H9 (cell line): ENCODE measurements at regions not wholly inside any gene's neighbourhood (a gene's known extent, or its start where the extent isn't known, plus 50 kb on each side); places are given as distances from the start of the nearest gene placed in this dataset.

Source experiments
- DNase-seq: peaks from one replicate; pipeline ENCODE4 v3.0.0-alpha.2; 2017
- H2AFZ ChIP-seq: one replicate; pipeline ENCODE4 v1.6.1; 2013; ENCODE audit warnings: mild to moderate bottlenecking, low read length, control low read depth, moderate library complexity
- H2AK5ac ChIP-seq: 2 replicates; pipeline ENCODE4 v1.6.1; 2013; ENCODE audit warnings: low read length, control low read depth, mixed read lengths; ENCODE audit not compliant: insufficient read length
- H2BK120ac ChIP-seq: one replicate; pipeline ENCODE4 v1.6.1; 2013; ENCODE audit warnings: low read depth, mild to moderate bottlenecking, low read length, control low read depth, inconsistent platforms; ENCODE audit not compliant: poor library complexity, severe bottlenecking
- H2BK12ac ChIP-seq: 2 replicates; pipeline ENCODE4 v1.6.1; 2013; ENCODE audit warnings: low read length, control low read depth, mixed read lengths, low read depth; ENCODE audit not compliant: insufficient read length
- H2BK15ac ChIP-seq: 2 replicates; pipeline ENCODE4 v1.6.1; 2013; ENCODE audit warnings: low read depth, low read length, control low read depth
- H2BK20ac ChIP-seq: one replicate; pipeline ENCODE4 v1.6.1; 2013; ENCODE audit warnings: low read depth, mild to moderate bottlenecking, low read length, control low read depth, inconsistent platforms; ENCODE audit not compliant: poor library complexity, severe bottlenecking
- H2BK5ac ChIP-seq: 2 replicates; pipeline ENCODE4 v1.6.1; 2013; ENCODE audit warnings: low read length, control low read depth, mixed read lengths; ENCODE audit not compliant: insufficient read length
- H3K14ac ChIP-seq: 2 replicates; pipeline ENCODE4 v1.6.1; 2013; ENCODE audit warnings: low read length, control low read depth; ENCODE audit not compliant: insufficient read depth
- H3K18ac ChIP-seq: 2 replicates; pipeline ENCODE4 v1.6.1; 2013; ENCODE audit warnings: low read depth, mild to moderate bottlenecking, mixed read lengths, low read length, control low read depth; ENCODE audit not compliant: insufficient read length
- H3K23ac ChIP-seq: 2 replicates; pipeline ENCODE4 v1.6.1; 2013; ENCODE audit warnings: low read length, control low read depth, mixed read lengths, low read depth; ENCODE audit not compliant: insufficient read length
- H3K23me2 ChIP-seq: 2 replicates; pipeline ENCODE4 v1.6.1; 2013; ENCODE audit warnings: low read depth, mild to moderate bottlenecking, mixed read lengths, low read length, control low read depth; ENCODE audit not compliant: insufficient read length, poor library complexity, severe bottlenecking
- H3K27ac ChIP-seq: 2 replicates; pipeline ENCODE4 v1.5.1; 2013; ENCODE audit warnings: low read length, control low read depth, mixed read lengths, low read depth; ENCODE audit not compliant: insufficient read length
- H3K27me3 ChIP-seq: 2 replicates; pipeline ENCODE4 v1.6.1; 2013; ENCODE audit warnings: low read length, control low read depth, inconsistent platforms; ENCODE audit not compliant: insufficient read depth
- H3K4ac ChIP-seq: 2 replicates; pipeline ENCODE4 v1.6.1; 2013; ENCODE audit warnings: low read depth, mild to moderate bottlenecking, control low read depth, inconsistent platforms, low read length, moderate library complexity
- H3K4me1 ChIP-seq: 2 replicates; pipeline ENCODE4 v1.6.1; 2013; ENCODE audit warnings: low read length, control low read depth, inconsistent platforms; ENCODE audit not compliant: insufficient read depth
- H3K4me2 ChIP-seq: 2 replicates; pipeline ENCODE4 v1.6.1; 2013; ENCODE audit warnings: low read length, control low read depth, mixed read lengths; ENCODE audit not compliant: insufficient read length, insufficient read depth
- H3K56ac ChIP-seq: 2 replicates; pipeline ENCODE4 v1.6.1; 2013; ENCODE audit warnings: low read depth, mild to moderate bottlenecking, mixed read lengths, low read length, control low read depth; ENCODE audit not compliant: insufficient read length
- H3K79me1 ChIP-seq: 2 replicates; pipeline ENCODE4 v1.6.1; 2013; ENCODE audit warnings: low read depth, mild to moderate bottlenecking, moderate library complexity, low read length, control low read depth, inconsistent platforms; ENCODE audit not compliant: insufficient read depth, poor library complexity, severe bottlenecking
- H3K79me2 ChIP-seq: 2 replicates; pipeline ENCODE4 v1.6.1; 2013; ENCODE audit warnings: low read length, control low read depth, inconsistent platforms; ENCODE audit not compliant: insufficient read depth
- H3K9ac ChIP-seq: 2 replicates; pipeline ENCODE4 v1.6.1; 2013; ENCODE audit warnings: low read length, control low read depth, mixed read lengths; ENCODE audit not compliant: insufficient read length; ENCODE audit errors: extremely low read depth
- H3K9me3 ChIP-seq: one replicate; pipeline ENCODE4 v1.6.1; 2013; ENCODE audit warnings: low read depth, low read length, inconsistent platforms; ENCODE audit not compliant: control insufficient read depth
- H3T11ph ChIP-seq: one replicate; pipeline ENCODE4 v1.6.1; 2013; ENCODE audit warnings: mild to moderate bottlenecking, low read length, control low read depth, inconsistent platforms
- H4K20me1 ChIP-seq: one replicate; pipeline ENCODE4 v1.6.1; 2013; ENCODE audit not compliant: control insufficient read depth, insufficient read length, insufficient read depth
- H4K5ac ChIP-seq: 2 replicates; pipeline ENCODE4 v1.6.1; 2013; ENCODE audit warnings: low read depth, mild to moderate bottlenecking, mixed read lengths, low read length, control low read depth; ENCODE audit not compliant: insufficient read length
- H4K8ac ChIP-seq: replicated peaks from 2 replicates; pipeline ENCODE4 v1.6.1; 2013; ENCODE audit warnings: low read length, control low read depth, mixed read lengths, low read depth; ENCODE audit not compliant: insufficient read length
- H4K91ac ChIP-seq: 2 replicates; pipeline ENCODE4 v1.6.1; 2013; ENCODE audit warnings: low read depth, mild to moderate bottlenecking, moderate library complexity, mixed read lengths, low read length, control low read depth; ENCODE audit not compliant: insufficient read length
- H3K27ac Mint-ChIP-seq, 3 experiments: 2 replicates in 2 of 3; 3 replicates in 1 of 3; pipeline ENCODE4 v1.8.0; 2020 to 2021; ENCODE audit warnings: mixed read lengths in 3 of 3, mild to moderate bottlenecking in 1 of 3, moderate library complexity in 1 of 3
- H3K27me3 Mint-ChIP-seq: 2 replicates; pipeline ENCODE4 v1.8.0; 2021; ENCODE audit warnings: low read depth, mild to moderate bottlenecking, moderate library complexity, mixed read lengths
- H3K36me3 Mint-ChIP-seq, 3 experiments: 2 replicates in 2 of 3; 3 replicates in 1 of 3; pipeline ENCODE4 v1.8.0; 2020 to 2021; ENCODE audit warnings: low read depth in 3 of 3, mixed read lengths in 3 of 3; ENCODE audit not compliant: insufficient read depth in 1 of 3
- H3K4me1 Mint-ChIP-seq, 2 experiments: 2 replicates each; pipeline ENCODE4 v1.8.0; 2020; ENCODE audit warnings: mixed read lengths in 2 of 2
- H3K4me3 Mint-ChIP-seq, 2 experiments: 2 replicates in 1 of 2; 3 replicates in 1 of 2; pipeline ENCODE4 v1.8.0; 2020 to 2021; ENCODE audit warnings: mild to moderate bottlenecking in 2 of 2, mixed read lengths in 2 of 2, moderate library complexity in 1 of 2
- H3K9me3 Mint-ChIP-seq, 2 experiments: 2 replicates in 1 of 2; 3 replicates in 1 of 2; pipeline ENCODE4 v1.8.0; 2020; ENCODE audit warnings: mild to moderate bottlenecking in 2 of 2, mixed read lengths in 2 of 2, moderate library complexity in 1 of 2
- CTCF ChIP-seq: fragments of 200-600 bp; sonication (generic); conservative IDR thresholded peaks from 3 replicates; pipeline ENCODE4 v1.8.0; 2021; ENCODE audit warnings: antibody characterized with exemption, mild to moderate bottlenecking
- WGBS: extraction: QIAGEN DNeasy Blood & Tissue Kit; methylation state at CpG from one replicate; pipeline ENCODE4 v1.1.7; 2013; ENCODE audit warnings: missing lambda C conversion rate, low lambda C conversion rate, mixed read lengths; ENCODE audit not compliant: insufficient read length; ENCODE audit errors: extremely low coverage; 5-methylcytosine and 5-hydroxymethylcytosine counted together

GRCh38 chr7:156492170-156492569 is 148.4 kb upstream of the RNF32 start:
- Histone ChIP-seq H3K79me2 (no peaks in the 10 kb centered on the region), H3K56ac (no peak overlapping the region), H4K20me1 (no peaks in the 10 kb centered on the region), H4K91ac (no peak overlapping the region), H2BK12ac (no peak overlapping the region), H3K4me2 (no peak overlapping the region), H4K5ac (no peak overlapping the region), H3K4me1 (no peaks in the 10 kb centered on the region), H2BK20ac (no peak overlapping the region), H3K23me2 (no peaks in the 10 kb centered on the region), H3K79me1 (no peaks in the 10 kb centered on the region), H2BK5ac (no peak overlapping the region), H3T11ph (no peak overlapping the region), H3K4ac (no peak overlapping the region), H3K27ac (no peak overlapping the region), H4K8ac (no peak overlapping the region), H3K9ac (no peak overlapping the region), H2AK5ac (no peak overlapping the region), H2AFZ (no peak overlapping the region), H3K23ac (no peak overlapping the region), H2BK120ac (no peak overlapping the region), H3K9me3 (no peaks in the 10 kb centered on the region), H3K18ac (no peak overlapping the region), H3K27me3 (no peaks in the 10 kb centered on the region), H3K14ac (no peak overlapping the region; the same call in 1 of the 2 replicates), H2BK15ac (no peak overlapping the region; the same call in 1 of the 2 replicates)
- Mint-ChIP-seq H3K36me3 (no peaks in the 10 kb centered on the region), H3K4me3 (no peak overlapping the region), H3K27ac (no peak overlapping the region; a peak in 1 of 7 replicates), H3K4me1 (peaks cover 3 to 4% of the 10 kb centered on the region in 2 experiments), H3K27me3 (peaks cover 2% of the 10 kb centered on the region; the same call in 1 of the 2 replicates), H3K9me3 (no peaks in the 10 kb centered on the region)
- no peak for DNase-seq
- WGBS, result no CpG with 5 or more reads among the region's 9 CpGs
- TF ChIP-seq CTCF, result no peak
